H7 (cell line): ENCODE measurements at regions not wholly inside any gene's neighbourhood (a gene's known extent, or its start where the extent isn't known, plus 50 kb on each side); places are given as distances from the start of the nearest gene placed in this dataset.

Experiments used
- DNase-seq: peaks from one replicate; pipeline ENCODE4 v3.0.0; 2012
- H3K27me3 ChIP-seq: 2 replicates; pipeline ENCODE4 v1.6.0; 2011; ENCODE audit warnings: mild to moderate bottlenecking, low read length; ENCODE audit not compliant: control insufficient read depth, insufficient read depth
- H3K36me3 ChIP-seq: replicated peaks from 2 replicates; pipeline ENCODE4 v1.5.1; 2011; ENCODE audit warnings: low read length; ENCODE audit not compliant: control insufficient read depth, insufficient read depth
- H3K4me3 ChIP-seq: 2 replicates; pipeline ENCODE4 v1.5.1; 2011; ENCODE audit warnings: low read depth, mild to moderate bottlenecking, control low read depth, low read length, moderate library complexity; ENCODE audit not compliant: insufficient read depth

- H3K4me3 ChIP-seq = no peak overlapping the region
- DNase-seq = no peak
- no peaks in the 10 kb centered on the region for H3K27me3 ChIP-seq
- no peaks in the 10 kb centered on the region for H3K36me3 ChIP-seq
These were observed 77.4 kb upstream of the OSR1 start for GRCh38 chr2:19435815-19436214.

- no peaks in the 10 kb centered on the region for H3K27me3 ChIP-seq
- no peaks in the 10 kb centered on the region for H3K36me3 ChIP-seq
- DNase-seq = no peak
- no peak overlapping the region for H3K4me3 ChIP-seq
These were observed 76.0 kb upstream of the OSR1 start for GRCh38 chr2:19434413-19434812.

- Histone ChIP-seq H3K27me3 (no peaks in the 10 kb centered on the region), H3K36me3 (no peaks in the 10 kb centered on the region), H3K4me3 (no peak overlapping the region)
- no peak for DNase-seq
These were observed 68.5 kb upstream of the OSR1 start for GRCh38 chr2:19426941-19427340.

- H3K36me3 ChIP-seq = no peaks in the 10 kb centered on the region
- no peak for DNase-seq
- no peaks in the 10 kb centered on the region for H3K27me3 ChIP-seq
- H3K4me3 ChIP-seq = no peak overlapping the region
These were observed 67.7 kb upstream of the OSR1 start for GRCh38 chr2:19426144-19426543.

GRCh38 chr2:19425419-19425818 lies 67.0 kb upstream of the OSR1 start:
- DNase-seq = no peak
- no peak overlapping the region for H3K4me3 ChIP-seq
- H3K36me3 ChIP-seq = no peaks in the 10 kb centered on the region
- no peaks in the 10 kb centered on the region for H3K27me3 ChIP-seq

GRCh38 chr2:19419211-19419880 lies 60.9 kb upstream of the OSR1 start:
- no peaks in the 10 kb centered on the region for H3K27me3 ChIP-seq
- H3K36me3 ChIP-seq = no peaks in the 10 kb centered on the region
- no peak overlapping the region for H3K4me3 ChIP-seq
- DNase-seq = no peak

- Histone ChIP-seq H3K27me3 (no peaks in the 10 kb centered on the region), H3K4me3 (no peak overlapping the region), H3K36me3 (no peaks in the 10 kb centered on the region)
- no peak for DNase-seq
These were observed 58.6 kb upstream of the OSR1 start for GRCh38 chr2:19416784-19417684.

GRCh38 chr2:19416083-19416482 lies 57.7 kb upstream of the OSR1 start:
- no peak for DNase-seq
- Histone ChIP-seq H3K36me3 (no peaks in the 10 kb centered on the region), H3K4me3 (no peak overlapping the region), H3K27me3 (no peaks in the 10 kb centered on the region)

GRCh38 chr2:19409046-19409445 lies 50.6 kb upstream of the OSR1 start:
- H3K4me3 ChIP-seq = no peak overlapping the region
- DNase-seq = no peak

GRCh38 chr2:19408592-19408991 lies 50.2 kb upstream of the OSR1 start:
- Histone ChIP-seq H3K4me3 (no peak overlapping the region), H3K27me3 (no peaks in the 10 kb centered on the region), H3K36me3 (no peaks in the 10 kb centered on the region)
- DNase-seq = no peak

More at GRCh38 chr2:19409046-19409445, 50.6 kb upstream of the OSR1 start:
- Histone ChIP-seq H3K27me3 (no peaks in the 10 kb centered on the region), H3K36me3 (no peaks in the 10 kb centered on the region)
